GM21423 (cell line): ENCODE measurements at regions not wholly inside any gene's neighbourhood (a gene's known extent, or its start where the extent isn't known, plus 50 kb on each side); places are given as distances from the start of the nearest gene placed in this dataset.
A peak's percentile ranks its signal among the peaks of the same experiment; 100 is the strongest.

Experiments
- ATAC-seq: cut with Tn5 transposase; IDR thresholded peaks from one replicate; pipeline ENCODE4 v1.9.1; 2021; ENCODE audit warnings: mild to moderate bottlenecking, moderate library complexity; ENCODE audit not compliant: unreplicated experiment

GRCh38 chr18:72692086-72692485, 147.9 kb upstream of the CBLN2 start:
- no peak for ATAC-seq

DNA sequence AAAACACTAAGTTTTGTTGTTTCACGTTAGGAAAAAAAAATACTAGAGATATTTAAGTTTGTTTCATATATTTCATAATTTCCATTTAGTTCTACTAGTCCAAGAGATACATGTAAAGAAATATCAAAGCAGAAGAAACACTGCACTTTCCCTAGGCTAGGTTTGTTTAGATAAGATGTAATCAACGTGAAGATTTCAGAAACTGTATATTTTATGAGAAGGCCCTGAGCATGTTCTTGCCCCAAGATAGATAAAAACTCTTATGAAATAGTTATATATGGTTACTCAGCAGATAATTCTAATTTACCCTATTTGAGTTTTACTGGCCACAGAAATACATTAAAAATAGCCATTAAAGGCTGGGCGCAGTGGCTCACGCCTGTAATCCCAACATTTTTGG, 143.6 kb upstream of the CBLN2 start:
- no peak for ATAC-seq

DNA sequence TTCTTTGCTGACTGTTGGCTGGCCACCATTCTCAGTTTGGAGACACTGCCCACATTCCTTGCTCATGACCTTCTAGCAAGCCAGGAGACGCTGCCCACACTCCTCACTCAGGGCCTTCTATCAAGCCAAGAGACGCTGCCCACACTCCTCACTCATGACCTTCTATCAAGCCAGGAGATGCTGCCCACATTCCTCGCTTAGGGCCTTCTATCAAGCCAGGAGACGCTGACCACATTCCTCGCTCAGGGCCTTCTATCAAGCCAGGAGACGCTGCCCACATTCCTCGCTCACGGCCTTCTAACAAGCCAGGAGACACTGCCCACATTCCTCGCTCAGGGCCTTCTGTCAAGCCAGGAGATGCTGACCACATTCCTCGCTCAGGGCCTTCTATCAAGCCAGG, 131.3 kb upstream of the CBLN2 start:
- ATAC-seq = no peak

GRCh38 chr18:72674710-72675109, 130.6 kb upstream of the CBLN2 start:
- ATAC-seq = peak; percentile 88

DNA sequence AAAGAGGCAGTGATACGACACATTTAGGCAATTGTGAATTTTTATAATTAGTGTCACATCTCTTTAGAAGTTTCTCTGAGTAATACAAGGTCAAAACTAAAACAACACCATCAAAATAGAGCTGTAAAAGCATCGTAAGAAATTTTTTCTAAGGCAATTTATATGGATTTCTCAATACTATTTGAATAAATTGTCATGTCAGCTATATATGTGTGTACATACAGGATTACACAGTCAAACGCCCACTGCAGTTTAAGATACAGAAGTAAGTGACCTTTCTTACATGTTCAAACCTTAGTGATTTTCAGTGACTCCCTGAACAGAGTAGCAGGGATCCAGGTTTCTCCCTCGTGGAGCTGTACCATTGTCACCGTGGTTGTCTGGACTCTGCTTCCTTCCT, 129.1 kb upstream of the CBLN2 start:
- ATAC-seq = no peak

GRCh38 chr18:72672364-72673184, 128.4 kb upstream of the CBLN2 start:
- peak; percentile 48 for ATAC-seq

DNA sequence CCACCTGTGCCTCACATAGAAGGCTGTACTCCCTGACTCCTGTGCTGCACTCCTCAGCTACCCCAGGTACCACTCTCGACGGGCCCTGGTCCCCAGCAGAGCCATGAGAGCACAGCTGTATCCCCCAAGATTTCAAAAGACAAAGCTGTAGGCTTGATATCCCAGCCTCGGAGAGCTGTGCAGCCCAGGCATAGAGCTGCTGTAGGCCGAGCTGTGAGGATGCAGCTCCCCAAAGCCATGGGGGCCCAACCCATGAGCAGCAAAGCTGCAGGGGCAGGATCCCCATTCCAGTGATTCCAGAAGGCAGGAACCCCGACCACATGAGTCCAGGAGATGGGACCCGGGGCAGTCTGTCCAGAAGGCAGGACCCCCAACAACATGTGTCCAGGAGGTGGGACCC, 123.8 kb upstream of the CBLN2 start:
- ATAC-seq = no peak

DNA sequence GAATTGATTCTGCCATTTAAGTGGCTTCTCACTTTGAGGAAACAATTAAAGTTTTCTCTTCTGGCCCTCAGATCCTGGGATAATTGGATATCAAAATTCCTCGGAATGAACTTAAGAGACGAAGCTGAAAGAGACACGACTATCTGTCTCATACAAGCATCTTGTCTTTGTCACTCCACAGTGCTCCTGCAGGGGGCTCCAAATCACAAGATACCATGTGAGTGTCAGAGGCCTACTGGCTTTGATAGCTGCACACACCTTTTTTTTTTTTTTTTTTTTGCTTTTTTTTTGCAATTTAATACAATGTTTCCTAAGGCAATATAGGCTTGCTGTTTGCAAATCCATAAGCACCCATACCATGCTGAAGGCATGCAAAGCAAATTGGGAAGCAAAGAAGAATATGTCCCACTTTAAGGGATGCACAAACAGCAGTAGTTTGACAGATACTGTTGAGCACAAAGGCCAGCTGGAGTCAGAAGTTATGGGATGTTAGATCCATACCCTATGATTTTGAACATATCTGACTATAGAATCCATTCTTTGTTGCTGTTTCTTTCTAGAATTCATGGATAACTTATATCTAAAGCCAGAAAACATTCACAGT, 109.0 kb upstream of the CBLN2 start:
- peak; percentile 78 for ATAC-seq

DNA sequence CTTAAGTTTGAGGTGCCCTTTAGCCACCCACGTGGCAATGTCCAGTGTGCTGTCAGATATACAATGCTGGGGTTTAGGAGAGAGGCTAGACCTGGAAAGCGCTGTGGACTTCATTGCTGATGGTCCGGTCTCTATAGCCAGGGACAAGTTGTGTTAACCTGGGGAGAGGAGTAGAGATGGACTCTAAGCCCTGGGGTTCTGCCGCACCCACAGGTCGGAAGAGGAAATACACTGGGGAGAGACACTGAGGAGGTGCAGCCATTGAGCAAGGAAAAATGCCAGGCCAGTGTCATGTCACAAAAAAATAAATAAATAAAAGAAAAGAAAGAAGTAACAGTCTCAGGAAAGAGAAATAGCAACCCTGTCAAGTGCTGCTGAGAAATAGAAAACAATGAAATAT, 106.9 kb upstream of the CBLN2 start:
- no peak for ATAC-seq

DNA sequence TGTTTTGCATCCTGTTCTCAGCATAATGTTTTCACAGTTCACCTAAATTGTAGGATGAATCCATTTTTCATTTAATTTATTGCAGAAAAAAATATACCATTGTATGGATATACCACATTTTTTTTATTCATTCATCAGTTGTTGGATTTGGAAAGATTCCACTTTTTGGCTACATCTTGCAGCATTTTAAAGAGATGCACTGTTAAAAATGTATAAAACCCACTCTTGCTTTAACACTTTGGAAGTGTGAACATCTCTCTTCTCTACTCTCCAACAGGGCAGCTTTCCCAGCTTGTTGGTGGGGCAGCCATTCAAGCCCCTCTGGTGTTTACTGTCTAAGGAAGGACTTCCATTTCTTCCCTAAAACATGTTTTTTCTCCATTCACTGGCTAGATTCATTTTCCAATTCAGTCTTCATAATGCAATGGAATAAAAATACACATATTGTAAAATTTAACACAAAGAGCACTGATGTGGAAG, 104.4 kb upstream of the CBLN2 start:
- ATAC-seq = no peak

- ATAC-seq = no peak
Observed at GRCh38 chr18:72648079-72648478, 103.9 kb upstream of the CBLN2 start.

GRCh38 chr18:72640557-72640956, 96.4 kb upstream of the CBLN2 start:
- no peak for ATAC-seq

DNA sequence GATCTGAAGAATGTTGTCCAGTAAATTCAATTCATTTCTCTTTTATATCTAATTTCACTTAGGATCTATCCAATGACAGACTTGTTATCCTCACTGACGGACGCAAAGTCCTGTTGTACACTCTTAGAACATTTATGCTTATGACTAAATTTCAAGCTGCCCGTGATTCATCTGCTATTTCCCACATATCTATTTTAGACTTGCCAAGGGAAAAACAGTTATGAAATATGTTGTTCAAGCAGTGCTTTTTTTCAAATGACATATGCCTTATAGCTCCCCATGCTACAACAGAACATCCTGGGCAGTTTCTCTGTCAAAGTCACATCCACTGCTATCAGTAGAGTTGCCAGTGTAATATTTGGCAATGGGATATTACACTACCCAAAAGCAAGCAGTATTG, 94.2 kb upstream of the CBLN2 start:
- ATAC-seq = no peak

GRCh38 chr18:72637721-72638120, 93.6 kb upstream of the CBLN2 start:
- ATAC-seq = no peak

GRCh38 chr18:72637299-72637698, 93.2 kb upstream of the CBLN2 start:
- no peak for ATAC-seq

- no peak for ATAC-seq
Observed at GRCh38 chr18:72636611-72637010, 92.5 kb upstream of the CBLN2 start.

DNA sequence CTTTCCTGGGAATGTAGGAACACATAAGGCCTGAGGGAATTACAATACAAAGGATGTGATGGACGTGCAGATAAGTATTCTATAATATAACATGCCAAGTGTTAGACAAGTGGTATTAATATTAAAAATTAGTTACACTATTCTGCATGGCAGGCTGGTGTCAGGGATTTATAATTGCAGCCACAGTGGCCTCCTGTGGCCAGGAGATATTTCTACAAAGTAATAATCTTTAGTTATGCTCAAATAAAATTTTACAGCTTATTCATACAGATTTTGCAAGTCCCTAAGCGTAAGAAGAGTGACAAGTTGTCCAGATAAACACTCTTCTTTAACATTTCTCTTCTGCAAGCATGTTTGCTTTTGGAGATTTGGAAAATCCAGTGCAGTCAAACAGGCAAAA, 90.4 kb upstream of the CBLN2 start:
- ATAC-seq = no peak

GRCh38 chr18:72630991-72631390, 86.8 kb upstream of the CBLN2 start:
- ATAC-seq = no peak

- no peak for ATAC-seq
Observed at GRCh38 chr18:72623444-72623843, 79.3 kb upstream of the CBLN2 start.

GRCh38 chr18:72613534-72613930, 69.4 kb upstream of the CBLN2 start:
- no peak for ATAC-seq

- ATAC-seq = no peak
Observed at GRCh38 chr18:72612894-72613533, 68.9 kb upstream of the CBLN2 start.

- ATAC-seq = no peak
Observed at GRCh38 chr18:72605376-72605775, 61.2 kb upstream of the CBLN2 start.
